ENCODE measurements at regions not wholly inside any gene's neighbourhood (a gene's known extent, or its start where the extent isn't known, plus 50 kb on each side); places are given as distances from the start of the nearest gene placed in this dataset.
"Not testable (repeated sequence)": the region's sequence is repeated elsewhere in the genome, so short reads cannot be mapped to it uniquely, and the experiment has no call there.

GRCh38 chr9:100739208-100739607 is 161.3 kb downstream of the CAVIN4 start (continued):
- TF ChIP-seq, protein P1, sequence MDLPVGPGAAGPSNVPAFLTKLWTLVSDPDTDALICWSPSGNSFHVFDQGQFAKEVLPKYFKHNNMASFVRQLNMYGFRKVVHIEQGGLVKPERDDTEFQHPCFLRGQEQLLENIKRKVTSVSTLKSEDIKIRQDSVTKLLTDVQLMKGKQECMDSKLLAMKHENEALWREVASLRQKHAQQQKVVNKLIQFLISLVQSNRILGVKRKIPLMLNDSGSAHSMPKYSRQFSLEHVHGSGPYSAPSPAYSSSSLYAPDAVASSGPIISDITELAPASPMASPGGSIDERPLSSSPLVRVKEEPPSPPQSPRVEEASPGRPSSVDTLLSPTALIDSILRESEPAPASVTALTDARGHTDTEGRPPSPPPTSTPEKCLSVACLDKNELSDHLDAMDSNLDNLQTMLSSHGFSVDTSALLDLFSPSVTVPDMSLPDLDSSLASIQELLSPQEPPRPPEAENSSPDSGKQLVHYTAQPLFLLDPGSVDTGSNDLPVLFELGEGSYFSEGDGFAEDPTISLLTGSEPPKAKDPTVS (IDR thresholded peaks at IDR 0.05; ENCODE audit: low read depth, low read length): no peak
- TF ChIP-seq YY1 (IDR thresholded peaks at IDR 0.05; ENCODE audit: low read depth, low read length): no peak

DNA sequence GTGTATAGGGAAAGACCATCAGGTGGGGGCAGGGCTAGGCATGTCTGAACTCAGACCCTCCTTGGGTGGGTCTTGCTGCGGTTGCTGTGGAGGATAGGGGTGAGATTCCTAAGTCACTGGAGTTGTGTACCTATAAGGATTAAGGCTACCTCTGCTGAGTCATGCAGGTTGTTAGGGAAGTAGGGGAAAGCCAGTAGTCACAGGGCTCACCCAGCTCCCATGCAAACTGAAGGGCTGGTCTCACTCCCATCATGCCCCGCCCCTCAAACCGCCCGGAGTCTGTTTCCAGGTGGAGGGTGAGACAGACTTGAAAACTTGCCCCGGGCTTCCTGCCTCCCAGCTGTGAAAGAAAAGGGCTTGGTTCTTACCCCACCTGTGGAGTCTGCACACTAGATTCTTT is 161.8 kb downstream of the CAVIN4 start:
- RAD21 ChIA-PET (ENCODE audit: unreplicated experiment): no interaction called here
- Histone ChIP-seq H3K4me1 (ENCODE audit: control insufficient read depth, insufficient read depth, low read length) (no peaks in the 10 kb centered on the region), H2AFZ (ENCODE audit: control insufficient read depth, low read depth, low read length) (no peak overlapping the region), H4K20me1 (ENCODE audit: control insufficient read depth, insufficient read depth) (no peaks in the 10 kb centered on the region), H3K79me2 (ENCODE audit: control insufficient read depth, insufficient read depth, low read length) (no peaks in the 10 kb centered on the region), H3K4me2 (ENCODE audit: control insufficient read depth, insufficient read depth) (no peak overlapping the region), H3K27ac (ENCODE audit: control insufficient read depth, insufficient read depth) (no peak overlapping the region), H3K27me3 (replicated peaks in 1 of 2; ENCODE audit: control insufficient read depth in 2 of 2, insufficient read depth in 2 of 2, low read length in 1 of 2) (no peaks in the 10 kb centered on the region), H3K36me3 (ENCODE audit: control insufficient read depth in 2 of 2, insufficient read depth in 2 of 2, low read length in 1 of 2) (no peaks in the 10 kb centered on the region), H3K4me3 (no peak overlapping the region), H3K9ac (ENCODE audit: control insufficient read depth, insufficient read depth, low read length) (no peak overlapping the region), H3K9me3 (replicated peaks; ENCODE audit: control insufficient read depth, insufficient read depth, low read length) (no peaks in the 10 kb centered on the region)
- ATAC-seq (no peak), DNase-seq (ENCODE audit: low read depth, low spot score) (no peak), FAIRE-seq (no peak)
- 33% methylated on average over 5 of the region's 5 CpGs for WGBS (ENCODE audit: insufficient coverage, insufficient replicate concordance, low lambda C conversion rate, missing lambda C conversion rate)
- in situ Hi-C loops (cut with MboI): no loop called here
- POLR2A ChIA-PET: no interaction called here
- SMC1A ChIA-PET (ENCODE audit: uncharacterized antibody, unreplicated experiment): no interaction called here
- intact Hi-C loops (cut with micrococcal nuclease; ENCODE audit: unreplicated experiment): no loop called here
- CTCF ChIA-PET: no interaction called here
- TF ChIP-seq BRCA1 (IDR thresholded peaks at IDR 0.05; ENCODE audit: low read depth, low read length) (no peak), NR2F1 (conservative IDR thresholded peaks at IDR 0.05) (no peak), EED (IDR thresholded peaks at IDR 0.05; ENCODE audit: low read depth) (no peak), IRF3 (IDR thresholded peaks at IDR 0.05) (no peak)
- no TSS peak for BruUV-seq (replicated peaks)

GRCh38 chr9:100748930-100749329 is 171.1 kb downstream of the CAVIN4 start:
- H4K20me1 ChIP-seq (ENCODE audit: control insufficient read depth, insufficient read depth); H3K4me3 ChIP-seq; H3K27ac ChIP-seq (ENCODE audit: control insufficient read depth, insufficient read depth); H2AFZ ChIP-seq (ENCODE audit: control insufficient read depth, low read depth, low read length); BruUV-seq (replicated peaks); H3K4me2 ChIP-seq (ENCODE audit: control insufficient read depth, insufficient read depth); SMC1A ChIA-PET (ENCODE audit: uncharacterized antibody, unreplicated experiment); DNase-seq (ENCODE audit: low read depth, low spot score); RAD21 ChIA-PET (ENCODE audit: unreplicated experiment); H3K9me3 ChIP-seq (replicated peaks; ENCODE audit: control insufficient read depth, insufficient read depth, low read length); in situ Hi-C loops (cut with MboI); H3K9ac ChIP-seq (ENCODE audit: control insufficient read depth, insufficient read depth, low read length); H3K36me3 ChIP-seq (ENCODE audit: control insufficient read depth in 2 of 2, insufficient read depth in 2 of 2, low read length in 1 of 2); H3K4me1 ChIP-seq (ENCODE audit: control insufficient read depth, insufficient read depth, low read length); intact Hi-C loops (cut with micrococcal nuclease; ENCODE audit: unreplicated experiment); ATAC-seq; FAIRE-seq; POLR2A ChIA-PET; H3K27me3 ChIP-seq (replicated peaks in 1 of 2; ENCODE audit: control insufficient read depth in 2 of 2, insufficient read depth in 2 of 2, low read length in 1 of 2); H3K79me2 ChIP-seq (ENCODE audit: control insufficient read depth, insufficient read depth, low read length); CTCF ChIA-PET: not testable (repeated sequence)
- WGBS (ENCODE audit: insufficient coverage, insufficient replicate concordance, low lambda C conversion rate, missing lambda C conversion rate): 8% methylated on average over 4 of the region's 4 CpGs
